IMR-90 (cell line): ENCODE measurements at regions not wholly inside any gene's neighbourhood (a gene's known extent, or its start where the extent isn't known, plus 50 kb on each side); places are given as distances from the start of the nearest gene placed in this dataset.

Experiments used
- ATAC-seq: fragments of 200-7000 bp; cut with Tn5 transposase; 2 replicates; pipeline ENCODE4 v1.9.1; 2020; ENCODE audit warnings: low read depth, mild to moderate bottlenecking, moderate library complexity
- BruUV-seq: library from RNA; stranded (reverse); fragments of 400-500 nt; replicated peaks from 2 replicates; lab custom pipeline; 2021; lab: Mats Ljungman, UMichigan
- CTCF ChIA-PET: fragments of 300-600 bp; formaldehyde crosslinking; extraction: SDS; loops from one replicate; lab custom pipeline; 2021; ENCODE audit warnings: antibody characterized with exemption; lab: Yijun Ruan, JAX
- POLR2A ChIA-PET: fragments of 300-600 bp; sonication (Branson Sonifier 250); formaldehyde crosslinking; loops from one replicate; lab custom pipeline; 2022; ENCODE audit warnings: antibody characterized with exemption; ENCODE audit not compliant: unreplicated experiment; lab: Charles Lee
- DNase-seq: peaks from one replicate; pipeline ENCODE4 v3.0.0; 2013
- H2AFZ ChIP-seq: replicated peaks from 2 replicates; pipeline ENCODE3; 2013; ENCODE audit warnings: low read length, mild to moderate bottlenecking; ENCODE audit not compliant: poor library complexity
- H2AK5ac ChIP-seq: 2 replicates; pipeline ENCODE4 v1.6.1; 2013; ENCODE audit warnings: low read depth, low read length, inconsistent platforms
- H2AK9ac ChIP-seq: replicated peaks from 2 replicates; pipeline ENCODE3; 2013; ENCODE audit warnings: mild to moderate bottlenecking, low read depth, low read length, moderate library complexity; ENCODE audit not compliant: poor library complexity
- H2BK120ac ChIP-seq: 2 replicates; pipeline ENCODE4 v1.6.1; 2013; ENCODE audit warnings: low read depth, low read length, inconsistent platforms
- H2BK15ac ChIP-seq: 3 replicates; pipeline ENCODE4 v1.6.1; 2013; ENCODE audit warnings: low read depth, low read length, inconsistent platforms
- H2BK20ac ChIP-seq: 2 replicates; pipeline ENCODE4 v1.6.1; 2013; ENCODE audit warnings: low read depth, mild to moderate bottlenecking, inconsistent platforms, low read length, moderate library complexity
- H2BK5ac ChIP-seq: 2 replicates; pipeline ENCODE4 v1.6.1; 2013; ENCODE audit warnings: mild to moderate bottlenecking, low read depth, low read length, inconsistent platforms; ENCODE audit not compliant: poor library complexity, severe bottlenecking
- H3K14ac ChIP-seq: replicated peaks from 2 replicates; pipeline ENCODE4 v1.6.1; 2013; ENCODE audit warnings: low read depth, low read length, inconsistent platforms
- H3K18ac ChIP-seq: 2 replicates; pipeline ENCODE4 v1.6.1; 2013; ENCODE audit warnings: low read depth, low read length, control low read depth
- H3K23ac ChIP-seq: 2 replicates; pipeline ENCODE4 v1.6.1; 2013; ENCODE audit warnings: low read depth, low read length, inconsistent platforms
- H3K27ac ChIP-seq: 2 replicates; pipeline ENCODE4 v1.5.1; 2013; ENCODE audit warnings: mild to moderate bottlenecking, control low read depth, low read length; ENCODE audit not compliant: insufficient read depth
- H3K27me3 ChIP-seq: 2 replicates; pipeline ENCODE4 v1.6.1; 2013; ENCODE audit warnings: low read length; ENCODE audit not compliant: control insufficient read depth, insufficient read depth
- H3K36me3 ChIP-seq: 2 replicates; pipeline ENCODE4 v1.6.1; 2013; ENCODE audit warnings: low read length, mixed read lengths; ENCODE audit not compliant: control insufficient read depth, insufficient read depth
- H3K4ac ChIP-seq: 2 replicates; pipeline ENCODE4 v1.6.1; 2013; ENCODE audit warnings: low read depth, low read length, inconsistent platforms
- H3K4me1 ChIP-seq: 2 replicates; pipeline ENCODE4 v1.6.1; 2013; ENCODE audit warnings: low read length, mixed read lengths; ENCODE audit not compliant: control insufficient read depth, insufficient read depth
- H3K4me2 ChIP-seq: 2 replicates; pipeline ENCODE4 v1.6.1; 2013; ENCODE audit warnings: low read depth, mild to moderate bottlenecking, control low read depth, low read length, moderate library complexity
- H3K4me3 ChIP-seq: 2 replicates; pipeline ENCODE4 v1.5.1; 2013; ENCODE audit warnings: low read depth, mild to moderate bottlenecking, control low read depth, low read length, moderate library complexity; ENCODE audit not compliant: insufficient read depth
- H3K56ac ChIP-seq: 2 replicates; pipeline ENCODE4 v1.6.1; 2013; ENCODE audit warnings: low read length, inconsistent platforms; ENCODE audit not compliant: insufficient read depth; ENCODE audit errors: extremely low read depth
- H3K79me1 ChIP-seq, 2 experiments: 2 replicates each; pipeline ENCODE4 v1.6.1; 2013; ENCODE audit warnings: low read length in 2 of 2, inconsistent platforms in 1 of 2, low read depth in 1 of 2
- H3K9ac ChIP-seq: 2 replicates; pipeline ENCODE4 v1.6.1; 2013; ENCODE audit warnings: low read depth, low read length, control low read depth
- H3K9me1 ChIP-seq: 2 replicates; pipeline ENCODE4 v1.6.1; 2013; ENCODE audit warnings: low read length, inconsistent platforms; ENCODE audit not compliant: insufficient read depth
- H3K9me3 ChIP-seq: 2 replicates; pipeline ENCODE4 v1.6.1; 2013; ENCODE audit warnings: low read length; ENCODE audit not compliant: control insufficient read depth, insufficient read depth
- H4K20me1 ChIP-seq: 2 replicates; pipeline ENCODE4 v1.6.1; 2013; ENCODE audit warnings: low read length, inconsistent platforms; ENCODE audit not compliant: insufficient read depth
- H4K5ac ChIP-seq: 2 replicates; pipeline ENCODE4 v1.6.1; 2013; ENCODE audit warnings: mild to moderate bottlenecking, low read depth, low read length, control low read depth
- H4K8ac ChIP-seq, 2 experiments: 2 replicates each; pipeline ENCODE4 v1.6.1; 2013; ENCODE audit warnings: low read depth in 2 of 2, low read length in 2 of 2, control low read depth in 1 of 2, inconsistent platforms in 1 of 2
- H4K91ac ChIP-seq: 2 replicates; pipeline ENCODE4 v1.6.1; 2013; ENCODE audit warnings: low read depth, low read length, inconsistent platforms; ENCODE audit not compliant: insufficient read depth
- BHLHE40 ChIP-seq: fragments of 150-350 bp; IDR thresholded peaks from 2 replicates; pipeline ENCODE4 v1.6.1; 2016; ENCODE audit warnings: mild to moderate bottlenecking, low read depth, low read length
- CEBPB ChIP-seq: IDR thresholded peaks from 2 replicates; pipeline ENCODE4 v1.6.1; 2012; ENCODE audit warnings: low read depth, low read length, improper control_type of control experiment
- CHD1 ChIP-seq: IDR thresholded peaks from 2 replicates; pipeline ENCODE4 v1.6.1; 2012; ENCODE audit warnings: low read depth, low read length, improper control_type of control experiment
- FOS ChIP-seq: fragments of 150-350 bp; IDR thresholded peaks from 2 replicates; pipeline ENCODE4 v1.6.1; 2016; ENCODE audit warnings: low read depth, low read length
- MAFK ChIP-seq: IDR thresholded peaks from 2 replicates; pipeline ENCODE4 v1.6.1; 2012; ENCODE audit warnings: low read depth, low read length, improper control_type of control experiment
- MAZ ChIP-seq: IDR thresholded peaks from 2 replicates; pipeline ENCODE4 v1.6.1; 2012; ENCODE audit warnings: low read depth, mild to moderate bottlenecking, low read length, improper control_type of control experiment, moderate library complexity, borderline replicate concordance
- MXI1 ChIP-seq: IDR thresholded peaks from 2 replicates; pipeline ENCODE4 v1.6.1; 2012; ENCODE audit warnings: low read depth, mild to moderate bottlenecking, low read length, moderate library complexity, borderline replicate concordance
- NFE2L2 ChIP-seq: fragments of 150-350 bp; IDR thresholded peaks from 2 replicates; pipeline ENCODE4 v1.6.1; 2016; ENCODE audit warnings: low read depth, mild to moderate bottlenecking, low read length
- POLR2A ChIP-seq: IDR thresholded peaks from 2 replicates; pipeline ENCODE4 v1.6.1; 2012; ENCODE audit warnings: mild to moderate bottlenecking, low read depth, low read length
- RAD21 ChIP-seq: IDR thresholded peaks from 2 replicates; pipeline ENCODE4 v1.6.1; 2012; ENCODE audit warnings: low read length, improper control_type of control experiment
- RCOR1 ChIP-seq: IDR thresholded peaks from 2 replicates; pipeline ENCODE4 v1.6.1; 2012; ENCODE audit warnings: mild to moderate bottlenecking, low read length, improper control_type of control experiment; ENCODE audit not compliant: insufficient replicate concordance
- RFX5 ChIP-seq: IDR thresholded peaks from 2 replicates; pipeline ENCODE4 v1.8.0; 2012; ENCODE audit warnings: low read depth, mild to moderate bottlenecking, low read length, moderate library complexity
- SMC3 ChIP-seq: fragments of 150-350 bp; IDR thresholded peaks from 2 replicates; pipeline ENCODE4 v1.6.1; 2016; ENCODE audit warnings: low read depth, mild to moderate bottlenecking, antibody characterized with exemption, low read length, moderate library complexity
- WGBS, 2 experiments: methylation state at CpG; one replicate each; pipeline versions ENCODE4 v1.1.5 to v1.1.7; 2013; ENCODE audit warnings: missing lambda C conversion rate in 2 of 2; ENCODE audit not compliant: insufficient read length in 1 of 2; ENCODE audit errors: extremely low coverage in 2 of 2; 5-methylcytosine and 5-hydroxymethylcytosine counted together
- dilution Hi-C: fragments of 300-500 bp; cut with HindIII; formaldehyde crosslinking; loops from one replicate; pipeline ENCODE4 v1.14.3; 2018; ENCODE audit warnings: low sequenced_read_pairs; ENCODE audit not compliant: unreplicated experiment
- in situ Hi-C: fragments of 300-500 bp; cut with MboI; formaldehyde crosslinking; loops from 3 replicates; pipeline ENCODE4 v1.14.3; 2019; ENCODE audit warnings: low sequenced_read_pairs, inconsistent platforms, mixed read lengths
- intact Hi-C: fragments of 100-400 bp; cut with micrococcal nuclease; formaldehyde crosslinking; loops from 2 replicates; pipeline ENCODE4 v1.10.0; 2022
- TF ChIP-seq, protein P1 (sequence below): fragments of 150-350 bp; IDR thresholded peaks from 2 replicates; pipeline ENCODE4 v1.6.1; 2017; ENCODE audit warnings: mild to moderate bottlenecking, antibody characterized with exemption, low read length, low read depth
- TF ChIP-seq, protein P2 (sequence below): conservative IDR thresholded peaks from 2 replicates; pipeline ENCODE4 v1.5.1; 2012; ENCODE audit warnings: mild to moderate bottlenecking, low read depth, low read length, improper control_type of control experiment
- TF ChIP-seq, protein P3 (sequence below): fragments of 150-350 bp; IDR thresholded peaks from 2 replicates; pipeline ENCODE4 v1.6.1; 2016; ENCODE audit warnings: low read depth, mild to moderate bottlenecking, low read length, moderate library complexity, borderline replicate concordance

DNA sequence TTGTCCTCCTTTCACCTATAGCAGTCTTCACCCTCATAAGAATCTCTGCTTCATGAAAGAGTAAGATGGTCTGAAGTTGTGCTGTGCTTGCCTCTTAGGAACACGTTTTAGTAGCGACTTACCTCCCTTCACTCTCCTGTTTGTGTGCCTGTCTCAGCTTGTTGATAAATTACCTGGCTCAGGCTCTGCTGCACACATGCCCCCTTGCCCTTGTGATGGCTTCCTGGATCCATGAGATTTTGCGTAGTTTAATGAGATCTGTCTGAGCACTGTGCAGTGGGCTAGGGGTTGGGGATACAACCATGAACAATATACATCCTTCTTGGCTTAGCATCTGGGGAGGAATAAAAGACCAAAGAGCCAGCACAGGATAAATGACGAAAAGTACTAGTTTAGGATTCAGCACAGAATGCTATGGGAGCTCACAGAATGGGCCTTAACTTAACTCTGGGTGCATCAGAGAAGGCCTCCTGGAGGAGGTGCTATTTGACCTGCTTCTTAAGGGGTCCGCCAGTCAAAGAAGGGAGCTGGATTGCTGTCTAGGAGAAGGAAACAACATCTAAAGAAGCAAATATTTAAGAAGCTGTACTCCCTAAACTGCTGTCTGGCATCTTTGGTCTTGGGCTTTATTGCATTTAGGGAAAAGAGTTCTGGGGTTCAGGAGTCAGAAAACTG, 175.7 kb upstream of the PLXNA2 start:
- Histone ChIP-seq H3K18ac (no peak overlapping the region), H3K9me1 (no peaks in the 10 kb centered on the region), H4K5ac (no peak overlapping the region), H4K20me1 (no peaks in the 10 kb centered on the region), H3K4me3 (no peak overlapping the region), H3K4ac (no peak overlapping the region), H4K8ac (no peak overlapping the region), H3K56ac (no peak overlapping the region), H3K9me3 (peaks cover 5% of the 10 kb centered on the region), H3K79me1 (no peaks in the 10 kb centered on the region), H2AK9ac (no peak overlapping the region), H3K14ac (no peak overlapping the region), H3K36me3 (no peaks in the 10 kb centered on the region), H2BK20ac (no peak overlapping the region), H2BK15ac (no peak overlapping the region), H2BK120ac (no peak overlapping the region), H2BK5ac (no peak overlapping the region), H3K27ac (no peak overlapping the region), H2AFZ (no peak overlapping the region), H3K4me2 (no peak overlapping the region), H3K27me3 (no peaks in the 10 kb centered on the region), H4K91ac (no peak overlapping the region), H2AK5ac (no peak overlapping the region), H3K4me1 (no peaks in the 10 kb centered on the region), H3K23ac (no peak overlapping the region), H3K9ac (no peak overlapping the region)
- in situ Hi-C loops, result no loop called here
- CTCF ChIA-PET, result no interaction called here
- WGBS, 2 experiments, result no CpG with 5 or more reads among the region's 5 CpGs
- TF ChIP-seq POLR2A, result no peak
- TF ChIP-seq RFX5, result no peak
- TF ChIP-seq MAFK, result no peak
- no peak for TF ChIP-seq CEBPB
- TF ChIP-seq, protein P1, sequence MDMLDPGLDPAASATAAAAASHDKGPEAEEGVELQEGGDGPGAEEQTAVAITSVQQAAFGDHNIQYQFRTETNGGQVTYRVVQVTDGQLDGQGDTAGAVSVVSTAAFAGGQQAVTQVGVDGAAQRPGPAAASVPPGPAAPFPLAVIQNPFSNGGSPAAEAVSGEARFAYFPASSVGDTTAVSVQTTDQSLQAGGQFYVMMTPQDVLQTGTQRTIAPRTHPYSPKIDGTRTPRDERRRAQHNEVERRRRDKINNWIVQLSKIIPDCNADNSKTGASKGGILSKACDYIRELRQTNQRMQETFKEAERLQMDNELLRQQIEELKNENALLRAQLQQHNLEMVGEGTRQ, result no peak
- TF ChIP-seq MAZ, result no peak
- no peak for TF ChIP-seq BHLHE40
- TF ChIP-seq SMC3, result no peak
- TF ChIP-seq NFE2L2, result no peak
- TF ChIP-seq MXI1, result no peak
- TF ChIP-seq, protein P2, sequence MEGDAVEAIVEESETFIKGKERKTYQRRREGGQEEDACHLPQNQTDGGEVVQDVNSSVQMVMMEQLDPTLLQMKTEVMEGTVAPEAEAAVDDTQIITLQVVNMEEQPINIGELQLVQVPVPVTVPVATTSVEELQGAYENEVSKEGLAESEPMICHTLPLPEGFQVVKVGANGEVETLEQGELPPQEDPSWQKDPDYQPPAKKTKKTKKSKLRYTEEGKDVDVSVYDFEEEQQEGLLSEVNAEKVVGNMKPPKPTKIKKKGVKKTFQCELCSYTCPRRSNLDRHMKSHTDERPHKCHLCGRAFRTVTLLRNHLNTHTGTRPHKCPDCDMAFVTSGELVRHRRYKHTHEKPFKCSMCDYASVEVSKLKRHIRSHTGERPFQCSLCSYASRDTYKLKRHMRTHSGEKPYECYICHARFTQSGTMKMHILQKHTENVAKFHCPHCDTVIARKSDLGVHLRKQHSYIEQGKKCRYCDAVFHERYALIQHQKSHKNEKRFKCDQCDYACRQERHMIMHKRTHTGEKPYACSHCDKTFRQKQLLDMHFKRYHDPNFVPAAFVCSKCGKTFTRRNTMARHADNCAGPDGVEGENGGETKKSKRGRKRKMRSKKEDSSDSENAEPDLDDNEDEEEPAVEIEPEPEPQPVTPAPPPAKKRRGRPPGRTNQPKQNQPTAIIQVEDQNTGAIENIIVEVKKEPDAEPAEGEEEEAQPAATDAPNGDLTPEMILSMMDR, result no peak
- TF ChIP-seq, protein P3, sequence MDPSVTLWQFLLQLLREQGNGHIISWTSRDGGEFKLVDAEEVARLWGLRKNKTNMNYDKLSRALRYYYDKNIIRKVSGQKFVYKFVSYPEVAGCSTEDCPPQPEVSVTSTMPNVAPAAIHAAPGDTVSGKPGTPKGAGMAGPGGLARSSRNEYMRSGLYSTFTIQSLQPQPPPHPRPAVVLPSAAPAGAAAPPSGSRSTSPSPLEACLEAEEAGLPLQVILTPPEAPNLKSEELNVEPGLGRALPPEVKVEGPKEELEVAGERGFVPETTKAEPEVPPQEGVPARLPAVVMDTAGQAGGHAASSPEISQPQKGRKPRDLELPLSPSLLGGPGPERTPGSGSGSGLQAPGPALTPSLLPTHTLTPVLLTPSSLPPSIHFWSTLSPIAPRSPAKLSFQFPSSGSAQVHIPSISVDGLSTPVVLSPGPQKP, result no peak
- TF ChIP-seq CHD1, result no peak
- TF ChIP-seq RAD21, result no peak
- no peak for TF ChIP-seq FOS
- TF ChIP-seq RCOR1, result no peak
- BruUV-seq, result no TSS peak
- dilution Hi-C loops, result no loop called here
- no peak for ATAC-seq
- POLR2A ChIA-PET, result no interaction called here
- no peak for DNase-seq
- intact Hi-C loops, result no loop called here
